SH-SY5Y (cell line): ENCODE measurements at regions not wholly inside any gene's neighbourhood (a gene's known extent, or its start where the extent isn't known, plus 50 kb on each side); places are given as distances from the start of the nearest gene placed in this dataset.

ENCODE experiments used
- GATA2 ChIP-seq: IDR thresholded peaks from 2 replicates; pipeline ENCODE4 v1.6.1; 2011; ENCODE audit warnings: mild to moderate bottlenecking, low read depth, low read length
- GATA3 ChIP-seq: IDR thresholded peaks from 2 replicates; pipeline ENCODE4 v1.6.1; 2011; ENCODE audit warnings: low read depth, mild to moderate bottlenecking, low read length, moderate library complexity

DNA sequence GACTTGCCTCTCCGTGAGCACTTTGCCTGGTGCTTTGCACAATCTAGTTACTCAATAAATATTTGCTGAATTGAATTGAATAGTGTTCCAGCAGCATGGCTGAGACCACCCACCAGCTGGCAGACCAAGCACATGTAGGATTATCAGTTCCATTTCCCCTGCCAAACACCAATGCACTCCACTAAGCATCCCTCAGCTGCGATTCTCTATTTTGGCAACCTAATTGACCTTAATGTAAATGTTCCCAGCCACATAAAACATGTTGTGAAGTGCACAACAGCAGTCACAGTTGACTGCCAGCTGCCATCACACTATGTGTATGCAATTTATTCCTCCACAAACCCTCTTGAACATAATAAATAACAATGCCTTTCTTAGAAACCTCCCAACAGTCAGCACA, 1879.4 kb upstream of the PIK3C3 start:
- TF ChIP-seq GATA3, result no peak
- TF ChIP-seq GATA2, result no peak
